ENCODE measurements at regions not wholly inside any gene's neighbourhood (a gene's known extent, or its start where the extent isn't known, plus 50 kb on each side); places are given as distances from the start of the nearest gene placed in this dataset.
"Not testable (repeated sequence)": the region's sequence is repeated elsewhere in the genome, so short reads cannot be mapped to it uniquely, and the experiment has no call there.

- Mint-ChIP-seq H3K9me3 (peaks cover 16% of the 10 kb centered on the region), H3K27ac (no peak overlapping the region), H3K4me1 (no peaks in the 10 kb centered on the region), H3K27me3 (no peaks in the 10 kb centered on the region), H3K36me3 (ENCODE audit: low read depth) (no peaks in the 10 kb centered on the region), H3K4me3 (no peak overlapping the region)
- no peak for ATAC-seq (ENCODE audit: low read depth)
- TF ChIP-seq CTCF (IDR thresholded peaks at IDR 0.05), result no peak
- DNase-seq, result no peak
- POLR2A ChIA-PET, result no interaction called here
- intact Hi-C loops (cut with micrococcal nuclease), result no loop called here
- CTCF ChIA-PET, result no interaction called here
These were observed 672.9 kb upstream of the SOX11 start for GRCh38 chr2:5019324-5019723.

- Mint-ChIP-seq H3K4me3 (no peak overlapping the region), H3K9me3 (peaks cover 16% of the 10 kb centered on the region), H3K36me3 (ENCODE audit: low read depth) (no peaks in the 10 kb centered on the region), H3K4me1 (no peaks in the 10 kb centered on the region), H3K27ac (no peak overlapping the region), H3K27me3 (no peaks in the 10 kb centered on the region)
- POLR2A ChIA-PET, result no interaction called here
- DNase-seq, result no peak
- ATAC-seq (ENCODE audit: low read depth), result no peak
- CTCF ChIA-PET, result no interaction called here
- intact Hi-C loops (cut with micrococcal nuclease), result no loop called here
- no peak for TF ChIP-seq CTCF (IDR thresholded peaks at IDR 0.05)
These were observed 671.9 kb upstream of the SOX11 start for GRCh38 chr2:5020116-5020875.

- TF ChIP-seq CTCF (IDR thresholded peaks at IDR 0.05), result no peak
- H3K27me3 Mint-ChIP-seq, result no peaks in the 10 kb centered on the region
- CTCF ChIA-PET, result no interaction called here
- no peak for DNase-seq
- H3K9me3 Mint-ChIP-seq, result peaks cover 16% of the 10 kb centered on the region
- intact Hi-C loops (cut with micrococcal nuclease), result no loop called here
- H3K4me3 Mint-ChIP-seq, result no peak overlapping the region
- no peaks in the 10 kb centered on the region for H3K36me3 Mint-ChIP-seq (ENCODE audit: low read depth)
- no peaks in the 10 kb centered on the region for H3K4me1 Mint-ChIP-seq
- no peak for ATAC-seq (ENCODE audit: low read depth)
- no peak overlapping the region for H3K27ac Mint-ChIP-seq
- POLR2A ChIA-PET, result no interaction called here
These were observed 671.0 kb upstream of the SOX11 start for GRCh38 chr2:5021136-5021535.

- H3K27ac Mint-ChIP-seq, result no peak overlapping the region
- TF ChIP-seq CTCF (IDR thresholded peaks at IDR 0.05), result no peak
- CTCF ChIA-PET, result no interaction called here
- intact Hi-C loops (cut with micrococcal nuclease), result no loop called here
- no peak for DNase-seq
- H3K4me1 Mint-ChIP-seq, result no peaks in the 10 kb centered on the region
- peaks cover 16% of the 10 kb centered on the region for H3K9me3 Mint-ChIP-seq
- POLR2A ChIA-PET, result no interaction called here
- no peaks in the 10 kb centered on the region for H3K36me3 Mint-ChIP-seq (ENCODE audit: low read depth)
- ATAC-seq (ENCODE audit: low read depth), result no peak
- no peaks in the 10 kb centered on the region for H3K27me3 Mint-ChIP-seq
- no peak overlapping the region for H3K4me3 Mint-ChIP-seq
These were observed 670.1 kb upstream of the SOX11 start for GRCh38 chr2:5022061-5022460.

GRCh38 chr2:5022708-5023635 is 669.2 kb upstream of the SOX11 start:
- H3K27me3 Mint-ChIP-seq; H3K36me3 Mint-ChIP-seq (ENCODE audit: low read depth); H3K4me3 Mint-ChIP-seq; DNase-seq; intact Hi-C loops (cut with micrococcal nuclease); CTCF ChIA-PET; ATAC-seq (ENCODE audit: low read depth); H3K4me1 Mint-ChIP-seq; POLR2A ChIA-PET; H3K27ac Mint-ChIP-seq: not testable (repeated sequence)
- peaks cover 16% of the 10 kb centered on the region for H3K9me3 Mint-ChIP-seq

All from activated B cell treated with CpG ODN at 0.5 μM for 24 hours (primary cell).